ENCODE measurements at regions not wholly inside any gene's neighbourhood (a gene's known extent, or its start where the extent isn't known, plus 50 kb on each side); places are given as distances from the start of the nearest gene placed in this dataset.

DNA sequence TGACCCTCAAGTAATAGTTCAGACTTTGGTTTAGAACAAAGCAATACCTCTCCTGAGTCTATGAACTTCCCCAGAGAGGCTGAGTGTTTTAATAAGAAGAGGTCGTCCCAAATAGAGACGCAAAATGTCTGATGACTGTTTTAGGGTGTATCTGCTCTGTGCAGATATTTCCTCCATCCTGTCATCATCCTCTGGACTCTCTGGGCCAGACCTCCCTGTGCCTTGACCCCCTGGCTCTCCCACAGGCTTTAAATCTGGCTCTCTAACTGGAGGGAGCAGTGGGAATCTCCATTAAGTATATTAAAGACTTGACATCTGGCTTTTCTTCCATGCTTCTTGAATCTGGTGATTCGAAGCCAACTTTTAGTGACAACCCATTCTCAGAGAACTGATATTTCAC lies 633.3 kb downstream of the INHBA start:
- Histone ChIP-seq H3K4me3 (no peak overlapping the region), H3K27ac (no peak overlapping the region), H3K36me3 (replicated peaks in 1 of 2) (no peaks in the 10 kb centered on the region), H3K27me3 (no peaks in the 10 kb centered on the region), H3K4me1 (replicated peaks in 1 of 2) (no peaks in the 10 kb centered on the region), H3K9me3 (replicated peaks in 1 of 3) (no peaks in the 10 kb centered on the region)
- DNase-seq: no peak
- intact Hi-C loops (cut with DNase I): no loop called here
- WGBS, 4 donors: 78 to 83% (median 79%) methylated on average over 3 of the region's 3 CpGs
- TF ChIP-seq CTCF (IDR thresholded peaks at IDR 0.05) (no peak), POLR2A (IDR thresholded peaks at IDR 0.05) (no peak)

DNA sequence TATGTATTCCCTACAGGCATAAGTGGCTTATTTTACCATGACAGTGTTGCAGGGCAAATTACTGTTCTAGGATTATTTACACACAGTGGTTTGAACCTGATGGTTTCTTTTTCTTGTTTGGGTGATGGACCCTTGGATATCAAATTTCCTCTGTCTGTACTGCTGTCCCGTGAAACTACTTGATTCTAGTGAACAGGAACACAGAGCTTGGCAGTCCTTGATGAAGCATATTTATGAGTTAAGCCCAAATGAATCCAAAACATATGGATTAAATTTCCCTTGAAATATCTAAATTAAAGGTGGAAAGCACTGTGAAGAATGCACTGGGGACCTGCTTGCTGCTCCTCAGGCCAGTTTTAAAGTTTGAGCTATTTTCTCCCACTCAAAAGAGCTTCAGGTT lies 635.3 kb downstream of the INHBA start:
- Histone ChIP-seq H3K4me1 (replicated peaks in 1 of 2) (no peaks in the 10 kb centered on the region), H3K27ac (no peak overlapping the region), H3K36me3 (replicated peaks in 1 of 2) (no peaks in the 10 kb centered on the region), H3K4me3 (no peak overlapping the region), H3K27me3 (no peaks in the 10 kb centered on the region), H3K9me3 (replicated peaks in 1 of 3) (no peaks in the 10 kb centered on the region)
- TF ChIP-seq POLR2A (IDR thresholded peaks at IDR 0.05) (no peak), CTCF (IDR thresholded peaks at IDR 0.05) (no peak)
- intact Hi-C loops (cut with DNase I): no loop called here
- DNase-seq: no peak
- 78 to 88% (median 83%) methylated on average over 1 of the region's 1 CpG for WGBS, 4 donors

GRCh38 chr7:41065663-41066062 lies 637.2 kb downstream of the INHBA start:
- H3K36me3 ChIP-seq (replicated peaks in 1 of 2): no peaks in the 10 kb centered on the region
- no peaks in the 10 kb centered on the region for H3K4me1 ChIP-seq (replicated peaks in 1 of 2)
- no peaks in the 10 kb centered on the region for H3K9me3 ChIP-seq (replicated peaks in 1 of 3)
- H3K27ac ChIP-seq: no peak overlapping the region
- DNase-seq: no peak
- no peaks in the 10 kb centered on the region for H3K27me3 ChIP-seq
- 94 to 97% (median 95%) methylated on average over 4 of the region's 4 CpGs for WGBS, 4 donors
- H3K4me3 ChIP-seq: no peak overlapping the region
- intact Hi-C loops (cut with DNase I): no loop called here
- TF ChIP-seq CTCF (IDR thresholded peaks at IDR 0.05) (no peak), POLR2A (IDR thresholded peaks at IDR 0.05) (no peak)

- 67 to 74% (median 69%) methylated on average over 4 of the region's 4 CpGs for WGBS, 4 donors
- no peaks in the 10 kb centered on the region for H3K36me3 ChIP-seq (replicated peaks in 1 of 2)
- TF ChIP-seq POLR2A (IDR thresholded peaks at IDR 0.05) (no peak), CTCF (IDR thresholded peaks at IDR 0.05) (no peak)
Observed at GRCh38 chr7:41063116-41063515, 639.8 kb downstream of the INHBA start.

More at GRCh38 chr7:41063116-41063515, 639.8 kb downstream of the INHBA start:
- no peak for DNase-seq
- Histone ChIP-seq H3K27me3 (no peaks in the 10 kb centered on the region), H3K27ac (no peak overlapping the region), H3K4me3 (no peak overlapping the region), H3K9me3 (replicated peaks in 1 of 3) (no peaks in the 10 kb centered on the region), H3K4me1 (replicated peaks in 1 of 2) (no peaks in the 10 kb centered on the region)
- intact Hi-C loops (cut with DNase I): no loop called here
